Endothelial cell of umbilical vein (primary cell): ENCODE measurements at regions not wholly inside any gene's neighbourhood (a gene's known extent, or its start where the extent isn't known, plus 50 kb on each side); places are given as distances from the start of the nearest gene placed in this dataset.

Experiments used
- BruUV-seq: library from RNA; stranded (reverse); fragments of 400-500 nt; replicated peaks from 2 replicates; lab custom pipeline; 2021; lab: Mats Ljungman, UMichigan
- CTCF ChIA-PET: fragments of 300-600, 350-600 bp; sonication (Branson Sonifier 250); formaldehyde crosslinking; loops from one replicate; lab custom pipeline; 2021; ENCODE audit warnings: antibody characterized with exemption, inconsistent platforms; lab: Charles Lee
- POLR2A ChIA-PET: fragments of 300-600, 350-600 bp; sonication (Branson Sonifier 250); formaldehyde crosslinking; loops from one replicate; lab custom pipeline; 2021; ENCODE audit warnings: antibody characterized with exemption, inconsistent platforms; lab: Charles Lee
- DNase-seq: peaks from one replicate; pipeline ENCODE4 v3.0.0-alpha.2; 2011; ENCODE audit warnings: low read depth, low spot score
- FAIRE-seq: peaks from 2 replicates; lab custom pipeline; 2011; peaks lifted over from hg19 to GRCh38; lab: Jason Lieb, UNC
- H2AFZ ChIP-seq: 2 replicates; pipeline ENCODE4 v1.6.0; 2012; ENCODE audit warnings: low read depth, low read length, control low read depth, inconsistent platforms
- H3K27ac ChIP-seq: 2 replicates; pipeline ENCODE4 v1.5.1; 2011; ENCODE audit warnings: low read depth, mild to moderate bottlenecking, control low read depth, low read length, moderate library complexity; ENCODE audit not compliant: insufficient read depth
- H3K27me3 ChIP-seq, 2 experiments: 2 replicates each; pipeline versions ENCODE4 v1.6.0 to v1.6.1; 2011; ENCODE audit warnings: low read length in 2 of 2, mixed read lengths in 1 of 2; ENCODE audit not compliant: control insufficient read depth in 2 of 2, insufficient read depth in 2 of 2
- H3K36me3 ChIP-seq, 2 experiments: 2 replicates in 1 of 2; 3 replicates in 1 of 2; pipeline ENCODE4 v1.5.1; 2011; ENCODE audit warnings: low read length in 2 of 2, mild to moderate bottlenecking in 1 of 2, moderate library complexity in 1 of 2; ENCODE audit not compliant: control insufficient read depth in 2 of 2, insufficient read depth in 2 of 2; ENCODE audit errors: extremely low read depth in 1 of 2
- H3K4me1 ChIP-seq: 3 replicates; pipeline ENCODE4 v1.5.1; 2011; ENCODE audit warnings: mild to moderate bottlenecking, low read length; ENCODE audit not compliant: control insufficient read depth, insufficient read depth; ENCODE audit errors: extremely low read depth
- H3K4me2 ChIP-seq: 2 replicates; pipeline ENCODE4 v1.6.1; 2011; ENCODE audit warnings: low read length, control low read depth, mixed read lengths; ENCODE audit not compliant: insufficient read depth
- H3K4me3 ChIP-seq, 3 experiments: fragments of 200-600 bp in 1 of 3; sonication (generic), shearing (Covaris generic) in 1 of 3; replicated peaks in 1 of 3; 2 replicates each; pipeline ENCODE4 v1.5.1; 2011 to 2016; ENCODE audit warnings: control low read depth in 3 of 3, low read length in 3 of 3, mild to moderate bottlenecking in 2 of 3, inconsistent platforms in 1 of 3, low read depth in 1 of 3, moderate library complexity in 1 of 3; ENCODE audit not compliant: insufficient read depth in 1 of 3
- H3K79me2 ChIP-seq: 2 replicates; pipeline ENCODE4 v1.6.0; 2012; ENCODE audit warnings: low read length, inconsistent platforms; ENCODE audit not compliant: control insufficient read depth, insufficient read depth
- H3K9ac ChIP-seq: replicated peaks from 2 replicates; pipeline ENCODE3; 2011; ENCODE audit warnings: low read length, control low read depth; ENCODE audit not compliant: insufficient read depth; ENCODE audit errors: extremely low read depth
- H3K9me1 ChIP-seq: replicated peaks from 3 replicates; pipeline ENCODE4 v1.6.0; 2011; ENCODE audit warnings: mild to moderate bottlenecking, low read length; ENCODE audit not compliant: control insufficient read depth, insufficient read depth; ENCODE audit errors: extremely low read depth
- H3K9me3 ChIP-seq: replicated peaks from 2 replicates; pipeline ENCODE4 v1.5.1; 2012; ENCODE audit warnings: low read length, inconsistent platforms; ENCODE audit not compliant: control insufficient read depth, insufficient read depth
- H4K20me1 ChIP-seq: replicated peaks from 2 replicates; pipeline ENCODE3; 2011; ENCODE audit warnings: mild to moderate bottlenecking, low read length; ENCODE audit not compliant: control insufficient read depth, insufficient read depth; ENCODE audit errors: extremely low read depth
- EZH2 ChIP-seq: IDR thresholded peaks from 2 replicates; pipeline ENCODE4 v1.6.1; 2012; ENCODE audit warnings: borderline replicate concordance, low read depth, mild to moderate bottlenecking, moderate library complexity, low read length, inconsistent platforms; ENCODE audit not compliant: severe bottlenecking
- FOS ChIP-seq: IDR thresholded peaks from 2 replicates; pipeline ENCODE4 v1.6.1; 2011; ENCODE audit warnings: mild to moderate bottlenecking, low read length, moderate library complexity, borderline replicate concordance; ENCODE audit not compliant: insufficient read depth
- GATA2 ChIP-seq: IDR thresholded peaks from 2 replicates; pipeline ENCODE4 v1.7.0; 2011; ENCODE audit warnings: low read depth, mild to moderate bottlenecking, moderate library complexity, mixed read lengths, low read length; ENCODE audit not compliant: insufficient read length, insufficient read depth
- JUN ChIP-seq: IDR thresholded peaks from 2 replicates; pipeline ENCODE4 v1.6.1; 2011; ENCODE audit warnings: borderline replicate concordance, low read depth; ENCODE audit not compliant: insufficient read length, insufficient read depth
- MAX ChIP-seq: IDR thresholded peaks from 2 replicates; pipeline ENCODE4 v1.6.1; 2011; ENCODE audit not compliant: insufficient read depth, insufficient read length
- MYC ChIP-seq: IDR thresholded peaks from one replicate; pipeline ENCODE4 v1.6.1; 2011; ENCODE audit warnings: mild to moderate bottlenecking, low read depth, low read length
- POLR2A ChIP-seq: IDR thresholded peaks from 2 replicates; pipeline ENCODE4 v1.6.1; 2012; ENCODE audit warnings: low read depth, mild to moderate bottlenecking, control low read depth, low read length
- POLR2AphosphoS5 ChIP-seq: IDR thresholded peaks from 2 replicates; pipeline ENCODE4 v1.6.1; 2012; ENCODE audit warnings: low read depth, mild to moderate bottlenecking, control low read depth, low read length, moderate library complexity; ENCODE audit not compliant: insufficient read depth
- dilution Hi-C: fragments of 300-500 bp; cut with MboI; formaldehyde crosslinking; loops from one replicate; pipeline ENCODE4 v1.15.0; 2019; ENCODE audit warnings: low sequenced_read_pairs; ENCODE audit not compliant: extremely low pct_ligation_motif_present
- intact Hi-C: fragments of 100-400 bp; cut with micrococcal nuclease; formaldehyde crosslinking; loops from one replicate; pipeline ENCODE4 v1.10.0; 2022
- TF ChIP-seq, protein P1 (sequence below), 2 donors: IDR thresholded peaks; 1 replicate in 1 of 2; 2 replicates in 1 of 2; pipeline ENCODE4 v1.5.1; 2011; ENCODE audit warnings: low read length in 2 of 2, mild to moderate bottlenecking in 2 of 2, moderate library complexity in 2 of 2, control low read depth in 1 of 2, inconsistent platforms in 1 of 2, low read depth in 1 of 2; ENCODE audit not compliant: insufficient read depth in 1 of 2; ENCODE audit errors: extremely low read depth in 1 of 2

- Histone ChIP-seq H3K27me3 (no peaks in the 10 kb centered on the region), H3K9me3 (no peaks in the 10 kb centered on the region), H3K27ac (no peak overlapping the region), H3K79me2 (no peaks in the 10 kb centered on the region), H2AFZ (no peak overlapping the region), H3K36me3 (no peaks in the 10 kb centered on the region), H3K9ac (no peak overlapping the region), H3K4me3 (no peak overlapping the region), H4K20me1 (no peaks in the 10 kb centered on the region), H3K4me1 (peaks cover 16% of the 10 kb centered on the region), H3K4me2 (no peak overlapping the region), H3K9me1 (no peaks in the 10 kb centered on the region)
- no peak for DNase-seq
- BruUV-seq = no TSS peak
- CTCF ChIA-PET = no interaction called here
- POLR2A ChIA-PET = no interaction called here
- intact Hi-C loops (loop anchor here (10.0 kb wide), 1 partner anchor 1851 kb away; the partner anchor contains the start of gene RIOK2), dilution Hi-C loops (no loop called here)
- FAIRE-seq = no peak
- no peak for TF ChIP-seq POLR2A
- TF ChIP-seq MYC = no peak
- TF ChIP-seq MAX = no peak
- TF ChIP-seq FOS = no peak
- TF ChIP-seq, protein P1, sequence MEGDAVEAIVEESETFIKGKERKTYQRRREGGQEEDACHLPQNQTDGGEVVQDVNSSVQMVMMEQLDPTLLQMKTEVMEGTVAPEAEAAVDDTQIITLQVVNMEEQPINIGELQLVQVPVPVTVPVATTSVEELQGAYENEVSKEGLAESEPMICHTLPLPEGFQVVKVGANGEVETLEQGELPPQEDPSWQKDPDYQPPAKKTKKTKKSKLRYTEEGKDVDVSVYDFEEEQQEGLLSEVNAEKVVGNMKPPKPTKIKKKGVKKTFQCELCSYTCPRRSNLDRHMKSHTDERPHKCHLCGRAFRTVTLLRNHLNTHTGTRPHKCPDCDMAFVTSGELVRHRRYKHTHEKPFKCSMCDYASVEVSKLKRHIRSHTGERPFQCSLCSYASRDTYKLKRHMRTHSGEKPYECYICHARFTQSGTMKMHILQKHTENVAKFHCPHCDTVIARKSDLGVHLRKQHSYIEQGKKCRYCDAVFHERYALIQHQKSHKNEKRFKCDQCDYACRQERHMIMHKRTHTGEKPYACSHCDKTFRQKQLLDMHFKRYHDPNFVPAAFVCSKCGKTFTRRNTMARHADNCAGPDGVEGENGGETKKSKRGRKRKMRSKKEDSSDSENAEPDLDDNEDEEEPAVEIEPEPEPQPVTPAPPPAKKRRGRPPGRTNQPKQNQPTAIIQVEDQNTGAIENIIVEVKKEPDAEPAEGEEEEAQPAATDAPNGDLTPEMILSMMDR (IDR thresholded peaks at IDR 0.05; ENCODE audit: extremely low read depth in 1 of 2, insufficient read depth in 1 of 2, low read depth in 1 of 2, low read length in 2 of 2) = no peak
- TF ChIP-seq EZH2 = no peak
- TF ChIP-seq JUN = no peak
- TF ChIP-seq POLR2AphosphoS5 = no peak
- TF ChIP-seq GATA2 = no peak
Measured at GRCh38 chr5:99035942-99036341, 107.1 kb upstream of the CHD1 start.
